A204.1 (cell line): ENCODE measurements at regions not wholly inside any gene's neighbourhood (a gene's known extent, or its start where the extent isn't known, plus 50 kb on each side); places are given as distances from the start of the nearest gene placed in this dataset.
"Not testable (repeated sequence)": the region's sequence is repeated elsewhere in the genome, so short reads cannot be mapped to it uniquely, and the experiment has no call there.

Experiments
- FAIRE-seq: peaks from 2 replicates; lab custom pipeline; 2012; peaks lifted over from hg19 to GRCh38; lab: Jason Lieb, UNC

DNA sequence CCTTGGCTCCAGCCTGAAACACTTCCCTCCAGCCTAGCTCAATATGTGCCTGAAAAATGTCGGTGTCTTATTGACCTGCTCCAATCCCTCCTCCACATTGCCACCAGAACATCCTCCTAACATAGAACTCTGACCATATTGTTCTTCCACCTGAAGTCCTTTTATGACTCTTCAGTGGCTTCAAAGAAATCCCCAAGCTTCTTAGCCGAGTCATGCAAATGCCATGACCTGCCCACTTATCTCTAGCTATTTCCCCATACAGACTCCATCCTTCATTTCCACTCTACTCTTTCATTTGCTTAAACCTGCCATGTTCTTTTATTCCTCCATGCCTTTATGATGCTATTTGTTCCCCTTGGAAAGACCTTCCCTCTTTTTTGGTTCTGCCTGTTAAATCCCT, 568.6 kb downstream of the ETNK1 start:
- FAIRE-seq: no peak

DNA sequence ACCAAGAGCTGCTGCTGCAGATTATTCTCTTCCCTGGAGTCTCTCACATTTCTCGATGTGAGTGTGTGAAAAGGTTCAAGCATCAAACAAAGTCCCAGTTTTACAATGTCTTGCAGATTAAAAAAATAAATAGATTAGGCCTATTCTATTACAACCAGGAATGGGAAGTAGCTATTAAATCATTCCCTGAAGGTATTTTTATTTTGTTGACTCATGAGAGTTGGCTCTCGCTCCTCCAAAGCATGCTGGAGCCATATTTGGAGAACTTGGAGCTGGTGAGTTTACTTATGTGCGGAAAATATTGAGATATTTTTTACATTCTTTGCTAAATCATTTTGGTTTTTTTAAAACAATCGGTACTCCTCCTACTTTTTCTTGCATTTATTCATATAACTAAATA, 572.3 kb downstream of the ETNK1 start:
- no peak for FAIRE-seq

DNA sequence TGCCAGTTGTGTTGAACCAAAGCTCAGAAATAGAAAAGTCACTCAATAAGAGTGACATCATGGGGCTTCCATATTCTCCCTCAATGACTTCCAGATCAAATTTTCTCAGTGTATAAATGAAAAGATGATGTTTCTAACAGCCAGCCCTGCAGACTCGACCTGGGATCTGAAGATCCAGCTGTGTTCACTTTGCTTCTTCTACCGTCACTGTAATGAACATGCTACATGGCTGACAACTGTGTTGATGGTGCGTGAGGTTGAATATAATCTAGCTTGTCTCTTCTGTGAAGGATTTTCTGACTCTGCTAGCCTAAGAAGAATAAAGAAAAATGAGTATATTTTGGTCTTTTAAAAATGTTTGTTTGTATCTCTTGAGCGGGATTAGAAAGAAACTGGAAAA, 577.8 kb downstream of the ETNK1 start:
- no peak for FAIRE-seq

DNA sequence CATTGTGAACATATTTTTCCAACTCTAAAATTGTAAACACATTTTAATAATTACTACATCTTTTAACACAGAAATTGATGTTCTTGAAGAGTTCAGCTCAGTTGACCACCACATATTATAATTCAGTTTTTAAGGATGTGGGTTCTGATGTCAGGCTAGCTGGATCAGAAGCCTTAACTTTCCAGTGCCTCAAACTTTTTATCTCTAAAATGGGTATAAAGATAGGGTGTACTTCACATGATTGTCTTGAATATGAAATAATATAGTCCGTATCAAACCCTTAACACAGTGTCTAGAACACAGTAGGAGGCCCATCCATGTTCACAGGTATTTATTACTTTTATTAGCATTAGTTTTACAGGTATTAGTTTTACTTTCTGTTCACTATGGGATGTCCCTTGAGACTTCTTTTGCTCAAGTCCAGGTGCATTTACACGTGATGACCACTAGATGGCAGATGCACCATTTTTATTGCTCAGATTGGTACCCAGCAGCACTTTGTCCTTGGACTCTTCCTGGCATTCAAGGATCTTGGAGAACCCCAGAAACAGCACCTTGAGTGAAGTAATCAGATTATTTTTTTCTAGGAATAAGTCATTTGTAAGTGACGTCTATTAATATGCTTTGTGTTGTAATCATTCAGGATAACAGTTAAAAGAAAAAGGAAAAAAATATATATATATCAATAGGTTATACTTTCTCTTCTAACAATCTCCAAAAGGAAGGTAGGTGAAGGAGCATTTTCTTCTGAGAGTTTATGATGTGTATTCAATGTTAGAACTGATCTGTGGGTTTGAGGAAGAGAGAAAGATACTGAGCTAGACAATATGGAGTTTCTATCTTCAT, 580.2 kb downstream of the ETNK1 start:
- peak; percentile 95 for FAIRE-seq

DNA sequence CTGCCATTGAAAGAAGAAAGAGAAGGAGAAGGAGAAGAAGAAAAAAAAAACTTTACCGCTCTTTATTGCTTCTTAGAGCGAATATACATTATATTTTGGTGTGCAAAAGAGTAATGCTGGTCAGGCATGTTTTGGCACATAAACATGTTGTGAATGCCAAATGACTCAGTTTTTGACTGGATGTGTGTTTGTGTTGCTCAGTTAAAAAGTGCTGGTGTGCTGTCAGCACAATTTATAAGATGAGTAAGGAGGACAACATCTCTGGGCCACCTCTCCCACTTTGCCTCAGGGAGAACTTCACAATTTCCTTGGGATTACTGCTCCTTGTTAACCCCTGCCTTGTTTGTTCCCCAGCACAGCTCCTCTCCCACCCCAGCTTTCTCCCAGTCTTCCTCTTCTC, 584.8 kb downstream of the ETNK1 start:
- FAIRE-seq: no peak

DNA sequence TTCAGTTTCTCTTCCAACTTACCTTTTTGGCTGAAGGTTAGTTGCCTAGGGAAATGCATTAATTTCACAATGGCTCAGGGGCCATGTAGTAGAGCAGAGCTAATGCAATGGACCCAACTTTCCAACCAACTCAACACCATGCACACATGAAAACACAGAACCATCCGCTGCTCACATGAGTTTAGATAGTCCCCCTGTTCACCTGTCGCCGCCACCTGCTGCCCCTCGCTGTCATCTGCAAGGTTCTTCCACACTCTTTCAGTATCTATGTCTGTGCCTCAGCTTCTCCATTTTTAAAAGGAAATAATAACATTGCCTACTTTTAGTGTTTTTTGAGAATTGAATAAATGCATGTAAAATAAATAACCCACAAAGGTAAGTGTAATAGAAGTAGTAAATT, 585.6 kb downstream of the ETNK1 start:
- no peak for FAIRE-seq

DNA sequence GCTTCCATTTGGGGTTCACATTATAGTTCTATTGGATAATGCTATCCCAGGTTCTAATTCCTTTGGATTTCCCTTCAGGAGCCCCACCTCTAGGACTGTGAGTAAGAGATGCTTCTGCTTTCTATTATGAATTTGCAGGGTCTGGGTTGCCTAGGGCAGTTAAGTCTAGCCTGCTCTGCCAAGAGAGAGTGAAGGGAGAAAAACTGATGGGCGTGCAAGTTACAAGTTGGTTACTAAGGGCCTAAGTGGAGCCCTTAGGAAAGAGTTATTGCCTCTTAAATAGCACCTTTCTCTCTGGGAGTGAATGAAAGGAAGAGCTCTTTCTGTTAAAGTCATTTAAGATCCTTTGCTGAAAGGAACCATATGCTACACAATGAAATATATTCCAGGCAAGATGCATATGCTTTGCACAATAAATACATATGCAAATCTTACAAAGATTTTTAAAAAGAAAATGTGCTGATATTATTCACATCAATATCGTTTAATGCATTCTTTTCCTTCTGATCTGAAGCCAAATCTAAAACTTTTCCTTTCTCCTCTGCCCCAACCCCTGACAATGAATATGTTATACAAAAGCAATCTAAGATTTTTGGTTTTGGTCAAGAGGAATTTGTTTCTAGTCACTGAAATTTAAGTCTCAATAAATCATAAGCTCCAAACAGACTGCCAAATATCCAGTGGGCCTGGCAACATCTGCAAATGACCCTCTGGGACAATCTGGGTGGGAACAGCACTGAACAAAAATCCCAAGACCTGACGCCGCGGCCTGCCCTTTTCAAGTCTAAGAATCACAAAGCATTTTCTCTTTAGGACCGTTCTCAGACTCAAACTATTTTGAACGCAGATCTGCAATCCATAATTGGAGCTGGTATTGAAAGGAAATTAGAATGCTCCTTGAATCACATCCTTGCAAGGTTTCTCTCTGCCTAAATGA, 586.7 kb downstream of the ETNK1 start:
- FAIRE-seq: no peak

DNA sequence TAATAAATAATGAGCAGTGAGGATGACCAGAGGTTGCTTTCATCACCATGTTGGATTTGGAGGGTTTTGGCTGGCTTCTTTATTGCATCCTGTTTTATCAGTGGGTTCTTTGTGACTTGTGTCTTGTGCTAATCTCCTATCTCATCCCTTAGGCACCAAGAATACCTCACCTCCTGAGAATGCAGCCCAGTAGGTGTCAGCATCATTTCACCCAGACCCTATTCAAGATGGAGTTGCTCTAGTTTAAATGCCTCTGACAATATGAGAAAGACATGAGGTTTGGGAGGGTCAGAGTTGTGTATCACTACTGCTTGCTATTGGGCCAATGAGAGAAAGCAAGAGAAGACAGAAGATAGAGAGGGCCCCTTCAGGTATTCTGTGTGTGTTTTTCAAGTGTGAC, 592.2 kb downstream of the ETNK1 start:
- no peak for FAIRE-seq

DNA sequence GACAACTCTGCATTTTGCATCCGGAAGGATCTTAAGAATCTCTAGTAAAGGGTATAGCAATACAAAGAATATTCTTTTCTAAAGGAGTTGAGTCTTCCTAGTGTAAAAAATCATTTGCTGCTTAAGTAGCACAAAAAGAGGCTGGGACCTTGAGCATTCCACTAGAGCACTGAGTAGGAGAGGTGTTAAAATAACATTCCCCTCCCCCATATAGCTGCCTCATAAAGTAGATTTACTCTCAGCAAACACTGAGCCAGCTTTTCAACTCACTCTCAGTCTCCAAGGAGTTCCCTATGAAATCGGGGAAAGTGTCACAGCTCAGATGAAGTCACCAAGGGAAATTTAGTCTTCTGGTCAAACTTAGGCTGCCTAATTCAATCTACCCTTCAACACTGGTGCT, 592.7 kb downstream of the ETNK1 start:
- no peak for FAIRE-seq

DNA sequence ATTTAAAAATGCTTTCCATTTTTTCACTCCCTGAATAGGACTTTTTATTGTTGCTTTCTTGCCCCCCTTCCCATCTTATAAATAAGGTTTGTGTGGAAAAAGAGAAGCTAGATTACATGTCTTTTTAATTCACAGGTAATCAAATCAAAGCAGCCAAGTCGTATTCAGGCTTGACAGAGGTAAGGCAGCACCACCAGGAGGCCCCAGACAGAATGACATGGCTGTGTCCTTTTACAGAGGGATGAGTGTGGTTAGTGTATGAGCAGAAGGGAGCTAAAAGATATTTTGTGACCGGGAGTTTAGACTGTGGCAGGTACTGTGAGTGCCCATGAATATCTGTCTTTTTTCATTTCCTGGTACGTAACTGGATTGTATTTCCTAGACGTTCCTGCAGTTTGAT, 596.1 kb downstream of the ETNK1 start:
- FAIRE-seq: no peak

DNA sequence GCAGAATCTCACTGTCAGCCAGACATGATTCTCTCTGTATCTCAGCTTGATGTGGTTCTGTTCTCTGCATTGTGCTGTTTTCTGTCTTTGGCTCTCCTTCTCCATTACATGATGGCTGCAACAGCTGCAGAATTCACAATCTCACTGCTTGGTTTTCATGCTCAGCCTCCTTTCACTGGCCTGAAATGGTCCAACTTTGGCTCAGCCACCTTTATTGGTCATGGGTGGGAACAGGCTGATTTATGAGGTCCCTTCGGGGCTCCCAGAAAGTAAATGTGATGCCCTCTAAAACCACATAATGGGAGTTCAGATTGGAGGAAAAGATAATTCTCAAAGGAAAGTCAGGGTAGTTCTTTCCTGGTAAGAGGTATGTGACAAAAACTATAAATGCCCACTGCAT, 597.0 kb downstream of the ETNK1 start:
- no peak for FAIRE-seq

DNA sequence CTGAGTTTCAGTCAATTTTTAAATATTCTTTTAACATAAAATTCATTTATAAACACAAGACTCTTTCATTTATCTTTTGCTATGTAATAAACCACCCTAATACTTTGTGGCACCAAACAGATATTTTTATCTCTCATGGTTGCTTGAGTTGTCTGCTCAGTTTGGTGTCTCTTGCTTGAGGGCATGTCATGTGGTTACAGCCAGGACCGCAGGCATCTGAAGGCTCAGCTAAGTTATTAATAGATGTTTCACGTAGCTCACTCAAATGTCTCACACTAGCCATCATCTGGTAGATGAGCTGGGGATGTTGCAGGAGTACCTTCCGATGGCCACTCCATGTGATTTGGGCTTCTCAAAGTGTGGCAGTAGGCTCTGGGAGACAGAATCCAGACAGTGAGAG, 597.8 kb downstream of the ETNK1 start:
- no peak for FAIRE-seq

DNA sequence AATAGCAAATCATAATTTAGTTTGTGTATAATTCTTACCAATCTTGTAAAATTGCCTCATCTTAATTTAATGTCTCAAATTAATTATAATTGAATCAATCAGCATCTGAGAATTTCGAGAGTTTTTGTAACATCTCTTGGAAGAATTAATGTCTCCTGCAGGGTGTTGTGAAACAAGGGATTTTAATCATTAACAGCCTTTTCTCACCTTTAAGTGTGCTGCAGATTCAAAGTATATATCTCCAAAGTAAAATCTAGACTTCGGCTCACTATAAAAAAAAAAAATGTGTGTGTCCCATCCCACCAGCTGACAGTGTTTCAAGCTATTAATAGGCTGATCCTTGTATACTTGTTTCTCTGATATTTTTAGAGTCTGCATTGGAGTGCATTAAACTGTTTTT, 603.1 kb downstream of the ETNK1 start:
- no peak for FAIRE-seq

DNA sequence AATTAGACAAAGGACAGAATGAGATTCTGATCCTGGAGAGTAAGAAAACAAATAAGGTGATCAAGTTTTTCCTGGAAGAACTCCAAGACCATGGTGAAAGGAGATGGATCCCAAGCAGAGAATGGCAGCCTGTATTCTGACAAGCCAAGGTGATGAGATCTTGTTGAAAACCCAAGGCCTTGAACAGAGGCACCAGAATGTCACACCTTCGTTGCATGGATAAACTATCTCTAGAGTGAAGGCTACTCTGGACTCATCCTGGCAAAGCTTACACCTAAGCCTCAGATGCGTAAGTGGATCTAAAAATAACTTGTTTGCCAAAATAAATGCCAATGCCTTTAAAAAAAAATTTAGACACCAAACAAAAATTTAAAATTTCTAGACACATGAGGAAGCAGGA, 605.9 kb downstream of the ETNK1 start:
- no peak for FAIRE-seq

DNA sequence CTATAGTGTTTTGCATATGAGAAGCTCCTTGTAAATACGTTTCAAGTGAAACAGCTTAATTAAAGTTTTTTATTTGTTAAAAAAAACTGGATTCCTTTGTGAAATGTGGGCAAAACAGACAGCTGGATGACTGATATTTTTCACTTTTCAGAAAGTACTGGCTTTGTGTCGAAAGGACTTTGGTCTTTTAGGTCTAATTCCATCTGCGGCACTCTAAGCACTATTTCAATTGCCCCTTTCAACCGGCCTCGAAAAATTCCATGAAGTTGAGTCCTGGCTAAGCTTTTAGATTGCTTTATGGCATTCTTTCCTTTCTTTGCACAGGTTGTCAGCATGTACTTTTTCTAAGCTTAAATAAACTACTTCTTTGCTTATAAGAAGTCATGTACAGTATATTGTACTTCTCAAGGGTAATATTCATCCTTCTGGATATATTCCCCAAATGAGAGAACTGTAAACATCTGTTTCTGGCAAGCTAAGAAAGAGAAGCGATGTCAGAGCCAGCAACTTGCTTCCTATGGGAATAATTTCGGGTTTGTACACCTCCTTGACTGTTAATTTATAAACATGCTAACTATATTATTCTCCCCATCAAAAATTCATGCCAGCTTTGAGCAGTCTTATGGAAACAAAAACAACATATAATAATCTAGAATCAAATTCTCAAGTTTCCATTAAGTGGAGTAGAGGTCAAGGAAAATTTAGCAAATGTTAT, 611.3 kb downstream of the ETNK1 start:
- no peak for FAIRE-seq

DNA sequence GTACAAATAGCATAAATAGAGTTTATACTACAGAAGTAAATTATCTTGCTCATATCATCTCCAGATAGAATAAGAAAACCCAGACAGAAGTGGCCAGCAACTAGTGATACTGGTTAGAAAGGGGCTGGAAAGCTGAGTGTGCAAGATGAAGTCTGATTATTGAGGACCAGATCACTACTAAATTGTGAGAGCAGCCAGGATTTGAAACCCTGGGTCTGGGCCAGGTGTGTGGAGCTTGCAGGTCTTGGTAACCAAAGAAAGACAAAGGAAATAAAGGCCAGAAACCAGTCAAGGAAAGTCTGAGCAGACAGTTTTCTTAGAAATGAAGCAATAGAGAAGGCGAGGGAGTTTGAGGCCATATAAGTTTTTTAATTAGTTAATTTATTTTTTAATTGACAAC, 611.8 kb downstream of the ETNK1 start:
- FAIRE-seq: no peak

DNA sequence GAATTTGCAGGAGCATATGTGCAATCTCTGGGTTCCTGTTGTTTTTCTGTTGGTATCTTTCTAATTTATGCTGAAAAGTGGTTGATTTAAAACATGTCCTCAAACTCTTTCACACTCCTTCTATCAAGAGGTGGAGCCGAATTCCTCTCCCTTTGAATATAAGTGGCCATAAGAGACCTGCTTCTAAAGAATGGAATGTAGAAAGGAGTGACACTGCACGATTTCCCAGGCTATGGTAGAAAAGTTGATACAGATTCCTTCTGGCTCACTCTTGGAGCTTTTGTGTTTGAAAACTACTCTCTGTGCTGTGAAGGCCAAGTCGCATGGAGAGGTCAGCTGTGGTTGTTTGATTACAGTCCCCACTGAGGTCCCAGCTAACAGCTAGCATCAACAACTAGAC, 613.2 kb downstream of the ETNK1 start:
- FAIRE-seq: no peak

DNA sequence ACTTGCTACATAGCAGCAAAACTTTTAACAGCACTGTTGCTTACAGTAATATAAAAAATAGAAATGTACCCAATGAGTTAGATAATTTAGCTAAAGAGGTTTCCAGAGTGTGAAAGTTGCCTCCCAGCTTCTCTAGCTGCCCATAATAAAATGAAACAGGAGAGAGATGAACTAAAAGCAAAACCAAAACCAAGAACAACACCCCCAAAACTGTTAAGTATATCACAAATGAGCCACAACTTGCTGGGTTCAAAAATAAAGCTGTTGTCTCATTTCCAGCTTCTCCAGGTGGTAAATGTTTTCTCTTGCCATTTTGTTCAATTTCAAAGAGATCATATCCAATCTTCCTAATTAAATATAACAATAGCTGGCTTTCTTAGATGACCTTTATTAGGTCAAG, 614.0 kb downstream of the ETNK1 start:
- FAIRE-seq: no peak

DNA sequence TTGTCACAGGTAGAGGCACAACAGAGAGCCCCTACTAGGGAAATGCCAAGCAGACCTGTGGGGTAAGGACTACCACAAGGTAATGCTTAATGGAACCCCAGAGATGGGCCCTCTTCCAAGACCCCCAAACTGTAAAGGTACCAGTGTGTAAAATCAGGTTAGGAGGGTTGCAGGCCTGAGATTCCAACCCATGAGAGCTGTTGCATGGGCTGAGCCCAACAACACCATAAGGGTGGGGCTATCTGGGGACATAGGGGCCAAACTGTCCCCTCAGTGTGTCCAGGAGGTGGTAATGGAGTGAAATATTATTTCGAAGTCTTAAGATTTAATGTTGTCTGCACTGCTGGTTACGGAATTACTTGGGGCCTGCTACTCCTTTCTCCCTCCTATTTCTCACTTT, 620.2 kb downstream of the ETNK1 start:
- FAIRE-seq: no peak

DNA sequence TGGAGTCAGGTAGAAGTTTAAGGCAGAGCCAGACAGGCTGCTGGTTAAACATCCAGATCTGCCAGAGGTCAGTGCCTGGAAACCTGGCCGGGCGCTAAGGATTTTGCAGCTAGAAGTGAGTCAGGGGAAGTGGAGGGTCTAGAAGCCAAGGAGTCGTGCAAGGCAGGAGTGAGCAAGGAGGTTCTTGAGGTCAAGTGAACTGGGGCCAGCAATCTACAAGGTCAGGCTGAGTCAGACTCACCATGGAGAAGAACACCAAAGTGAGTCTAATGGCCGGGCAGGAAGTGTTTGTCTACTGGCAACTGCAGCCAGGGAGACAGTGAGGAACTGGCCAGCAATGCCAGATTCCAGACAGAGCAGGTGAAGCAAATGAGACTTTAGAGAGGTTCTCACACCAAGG, 628.2 kb downstream of the ETNK1 start:
- FAIRE-seq: no peak

DNA sequence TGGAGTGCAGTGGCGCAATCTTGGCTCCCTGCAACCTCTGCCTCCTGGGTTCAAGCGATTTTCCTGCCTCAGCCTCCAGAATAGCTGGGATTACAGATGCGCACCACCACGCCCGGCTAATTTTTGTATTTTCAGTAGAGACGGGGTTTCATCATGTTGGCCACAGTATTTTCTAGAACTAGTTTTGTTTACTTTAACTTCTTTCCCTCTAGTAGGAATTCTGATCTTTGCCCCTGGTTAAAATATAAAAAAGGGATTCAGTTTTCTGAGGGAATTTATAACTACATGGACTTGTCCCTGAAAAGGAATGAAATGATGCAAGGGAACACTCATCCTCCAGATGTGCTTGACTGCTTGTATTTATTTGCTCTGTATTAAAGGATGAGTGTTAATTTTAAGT, 628.9 kb downstream of the ETNK1 start:
- FAIRE-seq: not testable (repeated sequence)

DNA sequence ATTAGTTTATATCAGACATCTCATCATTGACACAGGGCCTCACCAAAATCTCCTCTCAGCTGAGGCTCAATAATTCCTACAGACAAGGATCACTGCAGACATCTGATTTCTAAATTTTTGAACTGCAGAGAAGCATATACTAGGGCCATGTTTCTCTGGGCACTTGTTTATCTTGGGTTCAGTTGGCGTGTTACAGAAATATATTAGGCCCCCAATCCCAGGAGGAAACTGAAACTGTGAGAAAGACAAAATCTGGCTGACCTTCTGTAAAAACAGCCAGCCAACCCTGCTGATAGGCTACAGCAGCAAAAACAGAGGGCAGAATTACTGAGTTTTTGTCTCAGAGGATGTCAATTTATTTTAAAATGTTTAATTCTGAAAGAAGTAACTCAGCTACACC, 634.6 kb downstream of the ETNK1 start:
- no peak for FAIRE-seq

DNA sequence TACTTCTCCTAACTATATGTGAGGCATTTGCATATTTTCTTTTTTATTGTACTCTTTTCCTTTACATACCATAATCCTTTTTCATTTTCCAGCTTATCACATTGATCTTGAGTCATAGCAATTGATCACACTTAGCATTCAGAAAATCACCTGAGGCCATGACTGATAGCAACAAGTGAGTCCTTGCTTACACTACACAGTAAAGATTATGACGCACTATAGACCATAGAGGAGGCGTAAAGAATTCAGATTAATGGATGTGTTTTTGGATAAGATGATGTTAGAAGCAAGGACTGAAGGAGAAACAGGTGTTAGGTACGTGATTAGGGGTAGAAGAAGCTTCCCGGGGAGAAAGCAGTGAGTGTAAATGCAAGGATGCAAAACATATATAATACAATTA, 637.7 kb downstream of the ETNK1 start:
- FAIRE-seq: no peak
